Neural crest cell (in vitro differentiated cells): ENCODE measurements at regions not wholly inside any gene's neighbourhood (a gene's known extent, or its start where the extent isn't known, plus 50 kb on each side); places are given as distances from the start of the nearest gene placed in this dataset.
"Not testable (repeated sequence)": the region's sequence is repeated elsewhere in the genome, so short reads cannot be mapped to it uniquely, and the experiment has no call there.

ENCODE experiments used
- DNase-seq: peaks from one replicate; pipeline ENCODE4 v3.0.0; 2021; ENCODE audit warnings: low read depth, mixed read lengths, low spot score
- H3K27ac Mint-ChIP-seq: one replicate; pipeline ENCODE4 v1.8.0; 2021; ENCODE audit warnings: mild to moderate bottlenecking, mixed read lengths; ENCODE audit not compliant: unreplicated experiment
- H3K27me3 Mint-ChIP-seq: 2 replicates; pipeline ENCODE4 v1.8.0; 2021; ENCODE audit warnings: low read depth, mild to moderate bottlenecking, mixed read lengths
- H3K36me3 Mint-ChIP-seq: 2 replicates; pipeline ENCODE4 v1.8.0; 2021; ENCODE audit warnings: low read depth, mild to moderate bottlenecking, mixed read lengths
- H3K4me1 Mint-ChIP-seq: 2 replicates; pipeline ENCODE4 v1.8.0; 2021; ENCODE audit warnings: mixed read lengths
- H3K4me3 Mint-ChIP-seq: one replicate; pipeline ENCODE4 v1.8.0; 2021; ENCODE audit warnings: mild to moderate bottlenecking, mixed read lengths
- H3K9me3 Mint-ChIP-seq: 2 replicates; pipeline ENCODE4 v1.8.0; 2021; ENCODE audit warnings: mixed read lengths
- CTCF ChIP-seq: fragments of 200-600 bp; sonication (generic); conservative IDR thresholded peaks from 2 replicates; pipeline ENCODE4 v1.5.0; 2021; ENCODE audit warnings: antibody characterized with exemption, mild to moderate bottlenecking

- H3K9me3 Mint-ChIP-seq, DNase-seq, H3K36me3 Mint-ChIP-seq, H3K27ac Mint-ChIP-seq, H3K4me1 Mint-ChIP-seq, H3K4me3 Mint-ChIP-seq: not testable (repeated sequence)
- H3K27me3 Mint-ChIP-seq, result peaks cover 23% of the 10 kb centered on the region
- peak; percentile 38 for TF ChIP-seq CTCF
These were observed 115.2 kb upstream of the DUSP10 start for GRCh38 chr1:221857094-221857444.

- Mint-ChIP-seq H3K4me3 (no peak overlapping the region), H3K27me3 (peaks cover 25% of the 10 kb centered on the region), H3K9me3 (no peaks in the 10 kb centered on the region), H3K36me3 (no peaks in the 10 kb centered on the region), H3K27ac (no peak overlapping the region), H3K4me1 (no peaks in the 10 kb centered on the region)
- no peak for DNase-seq
- TF ChIP-seq CTCF, result peak; percentile 18
These were observed 114.6 kb upstream of the DUSP10 start for GRCh38 chr1:221856228-221857093.

GRCh38 chr1:221855156-221855555, 113.3 kb upstream of the DUSP10 start:
- Mint-ChIP-seq H3K27me3 (peaks cover 25% of the 10 kb centered on the region), H3K4me3 (no peak overlapping the region), H3K36me3 (no peaks in the 10 kb centered on the region), H3K27ac (no peak overlapping the region), H3K4me1 (no peaks in the 10 kb centered on the region), H3K9me3 (no peaks in the 10 kb centered on the region)
- no peak for TF ChIP-seq CTCF
- no peak for DNase-seq

- H3K27ac Mint-ChIP-seq, result no peak overlapping the region
- H3K4me3 Mint-ChIP-seq, result no peak overlapping the region
- TF ChIP-seq CTCF, result no peak
- no peaks in the 10 kb centered on the region for H3K36me3 Mint-ChIP-seq
- DNase-seq, result no peak
- no peaks in the 10 kb centered on the region for H3K9me3 Mint-ChIP-seq
- no peaks in the 10 kb centered on the region for H3K4me1 Mint-ChIP-seq
- peaks cover 22% of the 10 kb centered on the region for H3K27me3 Mint-ChIP-seq
These were observed 109.4 kb upstream of the DUSP10 start for GRCh38 chr1:221851336-221851735.

GRCh38 chr1:221850470-221851187, 108.7 kb upstream of the DUSP10 start:
- Mint-ChIP-seq H3K27ac (no peak overlapping the region), H3K27me3 (peaks cover 17% of the 10 kb centered on the region), H3K36me3 (no peaks in the 10 kb centered on the region), H3K4me3 (no peak overlapping the region), H3K4me1 (no peaks in the 10 kb centered on the region), H3K9me3 (no peaks in the 10 kb centered on the region)
- TF ChIP-seq CTCF, result no peak
- DNase-seq, result no peak
